Liver (tissue), 3 donors: ENCODE measurements at regions not wholly inside any gene's neighbourhood (a gene's known extent, or its start where the extent isn't known, plus 50 kb on each side); places are given as distances from the start of the nearest gene placed in this dataset.

Source experiments
- CTCF ChIP-seq: fragments of 150-350 bp; IDR thresholded peaks from 2 replicates; pipeline ENCODE4 v1.5.1; 2017; ENCODE audit warnings: improper control_type of control experiment, low read depth, low read length; ENCODE audit not compliant: missing input control
- EGR1 ChIP-seq, 2 donors: IDR thresholded peaks; 2 replicates each; pipeline ENCODE4 v1.6.1; 2016 to 2018; ENCODE audit warnings: antibody characterized with exemption in 2 of 2, low read depth in 2 of 2
- FOXA1 ChIP-seq: IDR thresholded peaks from 2 replicates; pipeline ENCODE4 v1.6.1; 2016; ENCODE audit warnings: antibody characterized with exemption
- JUND ChIP-seq, 2 donors: IDR thresholded peaks; 2 replicates each; pipeline ENCODE4 v1.6.1; 2016; ENCODE audit warnings: antibody characterized with exemption in 2 of 2
- MAX ChIP-seq: IDR thresholded peaks from 2 replicates; pipeline ENCODE4 v1.6.1; 2016; ENCODE audit warnings: antibody characterized with exemption
- REST ChIP-seq: IDR thresholded peaks from 2 replicates; pipeline ENCODE4 v1.6.1; 2016; ENCODE audit warnings: antibody characterized with exemption, mild to moderate bottlenecking
- RXRA ChIP-seq, 2 donors: IDR thresholded peaks; 2 replicates each; pipeline ENCODE4 v1.6.1; 2017 to 2018; ENCODE audit warnings: antibody characterized with exemption in 2 of 2, mild to moderate bottlenecking in 1 of 2
- YY1 ChIP-seq: IDR thresholded peaks from 2 replicates; pipeline ENCODE4 v1.6.1; 2016; ENCODE audit warnings: antibody characterized with exemption, mild to moderate bottlenecking
- donor health status: healthy.
- donor health status: healthy.

GRCh38 chr10:83555264-83555663, 584.0 kb upstream of the GHITM start:
- TF ChIP-seq YY1 (no peak), MAX (no peak), CTCF (no peak), REST (no peak), FOXA1 (no peak), JUND (IDR thresholded peaks at IDR 0.05) (no peak), RXRA (IDR thresholded peaks at IDR 0.05) (no peak), EGR1 (IDR thresholded peaks at IDR 0.05; ENCODE audit: low read depth in 2 of 2) (no peak)
